ENCODE measurements at regions not wholly inside any gene's neighbourhood (a gene's known extent, or its start where the extent isn't known, plus 50 kb on each side); places are given as distances from the start of the nearest gene placed in this dataset.

- H3K27ac ChIP-seq (ENCODE audit: low read length in 2 of 2): no peak overlapping the region
- no peak overlapping the region for H3K27ac Mint-ChIP-seq
- ChIA-PET CTCF (interaction anchor here (1.3 kb wide), 1 partner anchor 9 kb away, joined by 3 read pairs; no protein-coding TSS in a partner anchor), POLR2A (no interaction called here)
- no peaks in the 10 kb centered on the region for H3K36me3 ChIP-seq (replicated peaks in 1 of 2; ENCODE audit: control extremely low read depth in 1 of 2, control insufficient read depth in 1 of 2, extremely low read depth in 1 of 2, insufficient read depth in 2 of 2, low read length in 1 of 2)
- no peak overlapping the region for H3K9ac ChIP-seq (ENCODE audit: low read length)
- 90% methylated on average over 3 of the region's 5 CpGs for WGBS (ENCODE audit: insufficient coverage)
- H3K27me3 ChIP-seq (replicated peaks in 1 of 4; ENCODE audit: control extremely low read depth in 1 of 4, control insufficient read depth in 3 of 4, insufficient read depth in 4 of 4, low read length in 3 of 4): no peaks in the 10 kb centered on the region
- no peak for ATAC-seq (ENCODE audit: low read depth)
- H3K4me3 Mint-ChIP-seq: no peak overlapping the region
- no peaks in the 10 kb centered on the region for H4K20me1 ChIP-seq (ENCODE audit: control insufficient read depth, insufficient read depth, low read length, poor library complexity, severe bottlenecking)
- no peaks in the 10 kb centered on the region for H3K79me2 ChIP-seq (ENCODE audit: control insufficient read depth, insufficient read depth, low read length)
- H3K4me3 ChIP-seq (ENCODE audit: control extremely low read depth in 1 of 5, extremely low read depth in 1 of 5, insufficient read depth in 1 of 5, low read depth in 2 of 5, low read length in 4 of 5): no peak overlapping the region
- no peak for DNase-seq
- no peak overlapping the region for H3K4me2 ChIP-seq (replicated peaks; ENCODE audit: low read depth, low read length, poor library complexity, severe bottlenecking)
- H3K27me3 Mint-ChIP-seq: no peaks in the 10 kb centered on the region
- no peak overlapping the region for H2AFZ ChIP-seq (ENCODE audit: insufficient read depth, low read depth, low read length, poor library complexity, severe bottlenecking)
- intact Hi-C loops (cut with micrococcal nuclease): no loop called here
- H3K9me3 ChIP-seq (ENCODE audit: control extremely low read depth in 1 of 3, control insufficient read depth in 2 of 3, insufficient read depth in 1 of 3, low read length in 2 of 3): peaks cover 0 to 5% (median 0%) of the 10 kb centered on the region in 3 donors
- no peaks in the 10 kb centered on the region for H3K4me1 ChIP-seq (ENCODE audit: control insufficient read depth in 2 of 2, insufficient read depth in 2 of 2, low read length in 2 of 2)
- TF ChIP-seq CTCF (IDR thresholded peaks at IDR 0.05) (no peak), EZH2 (IDR thresholded peaks at IDR 0.05; ENCODE audit: borderline replicate concordance, insufficient read depth, low read depth, low read length, poor library complexity, severe bottlenecking) (no peak)
- H3K4me1 Mint-ChIP-seq: peaks cover 4% of the 10 kb centered on the region
- peaks cover 4% of the 10 kb centered on the region for H3K9me3 Mint-ChIP-seq (ENCODE audit: insufficient read depth)
These were observed 67.9 kb upstream of the GLS start for GRCh38 chr2:190812506-190813294.

DNA sequence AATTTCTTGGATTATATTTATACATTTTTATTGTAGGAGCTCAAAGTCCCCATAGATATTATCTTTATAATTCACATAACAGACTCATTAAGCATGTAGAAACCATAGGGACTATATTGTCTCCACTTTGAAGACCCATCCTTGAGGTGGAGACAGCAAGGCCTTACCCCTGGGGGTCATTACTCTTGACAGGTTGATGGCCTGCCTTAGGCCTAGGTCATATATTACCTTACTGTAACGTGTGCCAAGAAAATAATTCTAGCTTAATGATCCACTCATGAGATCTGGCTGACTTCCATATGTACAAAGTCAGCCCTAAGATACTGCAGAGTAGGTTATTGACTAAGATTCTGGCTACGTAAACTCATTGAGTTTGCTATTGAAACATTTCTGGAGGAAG lies 65.4 kb upstream of the GLS start:
- Histone ChIP-seq H3K79me2 (ENCODE audit: control insufficient read depth, insufficient read depth, low read length) (no peaks in the 10 kb centered on the region), H3K4me1 (ENCODE audit: control insufficient read depth in 2 of 2, insufficient read depth in 2 of 2, low read length in 2 of 2) (no peaks in the 10 kb centered on the region), H3K36me3 (replicated peaks in 1 of 2; ENCODE audit: control extremely low read depth in 1 of 2, control insufficient read depth in 1 of 2, extremely low read depth in 1 of 2, insufficient read depth in 2 of 2, low read length in 1 of 2) (no peaks in the 10 kb centered on the region), H3K9ac (ENCODE audit: low read length) (no peak overlapping the region), H2AFZ (ENCODE audit: insufficient read depth, low read depth, low read length, poor library complexity, severe bottlenecking) (no peak overlapping the region), H3K9me3 (ENCODE audit: control extremely low read depth in 1 of 3, control insufficient read depth in 2 of 3, insufficient read depth in 1 of 3, low read length in 2 of 3) (peaks cover 0 to 5% (median 0%) of the 10 kb centered on the region in 3 donors), H3K4me3 (ENCODE audit: control extremely low read depth in 1 of 5, extremely low read depth in 1 of 5, insufficient read depth in 1 of 5, low read depth in 2 of 5, low read length in 4 of 5) (no peak overlapping the region), H4K20me1 (ENCODE audit: control insufficient read depth, insufficient read depth, low read length, poor library complexity, severe bottlenecking) (no peaks in the 10 kb centered on the region), H3K27me3 (replicated peaks in 1 of 4; ENCODE audit: control extremely low read depth in 1 of 4, control insufficient read depth in 3 of 4, insufficient read depth in 4 of 4, low read length in 3 of 4) (no peaks in the 10 kb centered on the region), H3K4me2 (replicated peaks; ENCODE audit: low read depth, low read length, poor library complexity, severe bottlenecking) (no peak overlapping the region), H3K27ac (ENCODE audit: low read length in 2 of 2) (no peak overlapping the region)
- ATAC-seq (ENCODE audit: low read depth): no peak
- no peak overlapping the region for H3K27ac Mint-ChIP-seq
- POLR2A ChIA-PET: no interaction called here
- DNase-seq: no peak
- no peak overlapping the region for H3K4me3 Mint-ChIP-seq
- no CpG with 5 or more reads among the region's 2 CpGs for WGBS (ENCODE audit: insufficient coverage)
- intact Hi-C loops (cut with micrococcal nuclease): no loop called here
- peaks cover 4% of the 10 kb centered on the region for H3K9me3 Mint-ChIP-seq (ENCODE audit: insufficient read depth)
- no peak for TF ChIP-seq EZH2 (IDR thresholded peaks at IDR 0.05; ENCODE audit: borderline replicate concordance, insufficient read depth, low read depth, low read length, poor library complexity, severe bottlenecking)
- no peak for TF ChIP-seq CTCF (IDR thresholded peaks at IDR 0.05)
- H3K27me3 Mint-ChIP-seq: no peaks in the 10 kb centered on the region
- CTCF ChIA-PET: no interaction called here
- H3K4me1 Mint-ChIP-seq: no peaks in the 10 kb centered on the region

All from B cell (primary cell).